Kidney (tissue), 13 donors: ENCODE measurements at regions not wholly inside any gene's neighbourhood (a gene's known extent, or its start where the extent isn't known, plus 50 kb on each side); places are given as distances from the start of the nearest gene placed in this dataset.

ENCODE experiments used
- DNase-seq, 5 donors: peaks; one replicate each; pipeline ENCODE4 v3.0.0-alpha.2; 2013 to 2020
- FAIRE-seq: peaks from 2 replicates; lab custom pipeline; 2012; peaks lifted over from hg19 to GRCh38; lab: Jason Lieb, UNC
- H3K27ac ChIP-seq, 2 donors: one replicate each; pipeline ENCODE4 v1.7.0; 2013; ENCODE audit warnings: low read depth in 2 of 2, low read length in 2 of 2, inconsistent platforms in 1 of 2
- H3K27me3 ChIP-seq: one replicate; pipeline ENCODE4 v1.7.1; 2013; ENCODE audit warnings: low read length, inconsistent platforms; ENCODE audit not compliant: control insufficient read depth, insufficient read depth
- H3K36me3 ChIP-seq, 3 donors: one replicate each; pipeline versions ENCODE4 v1.7.0 to v1.7.1; 2013; ENCODE audit warnings: low read length in 3 of 3, control low read depth in 1 of 3, inconsistent platforms in 1 of 3; ENCODE audit not compliant: insufficient read depth in 3 of 3, control insufficient read depth in 2 of 3
- H3K4me1 ChIP-seq, 3 donors: one replicate each; pipeline versions ENCODE4 v1.7.0 to v1.7.1; 2013; ENCODE audit warnings: low read length in 3 of 3, inconsistent platforms in 1 of 3, low read depth in 1 of 3; ENCODE audit not compliant: control insufficient read depth in 2 of 3, insufficient read depth in 2 of 3
- H3K4me3 ChIP-seq, 3 donors: one replicate each; pipeline versions ENCODE4 v1.7.0 to v1.8.1; 2013; ENCODE audit warnings: low read length in 3 of 3, control low read depth in 1 of 3, inconsistent platforms in 1 of 3
- H3K9ac ChIP-seq, 3 donors: one replicate each; pipeline versions ENCODE4 v1.7.0 to v1.7.1; 2013; ENCODE audit warnings: low read length in 3 of 3, control low read depth in 1 of 3, inconsistent platforms in 1 of 3
- H3K9me3 ChIP-seq, 3 donors: one replicate each; pipeline versions ENCODE4 v1.7.0 to v1.7.1; 2013; ENCODE audit warnings: low read length in 3 of 3, control low read depth in 1 of 3, inconsistent platforms in 1 of 3; ENCODE audit not compliant: control insufficient read depth in 2 of 3, insufficient read depth in 1 of 3
- CTCF ChIP-seq: IDR thresholded peaks from 3 replicates; pipeline ENCODE4 v1.5.1; 2012; ENCODE audit warnings: mild to moderate bottlenecking, moderate library complexity, borderline replicate concordance; ENCODE audit not compliant: insufficient read depth; ENCODE audit errors: extremely low read depth
- intact Hi-C: fragments of 100-400 bp; cut with DNase I; formaldehyde crosslinking; loops from one replicate; pipeline ENCODE4 v1.11.1; 2022
- donor health status: control.
- donor health status: control.
- donor health status: control.
- donor health status: control.
- donor health status: control.
- donor health status: DM: yes; HTN: yes; CAD: no.
- donor health status: Normal renal cell carcinoma (clear cell type).

- H3K9me3 ChIP-seq, result no peaks in the 10 kb centered on the region
- intact Hi-C loops, result no loop called here
- H3K27me3 ChIP-seq, result no peaks in the 10 kb centered on the region
- H3K27ac ChIP-seq, result no peak overlapping the region
- H3K4me1 ChIP-seq, result no peaks in the 10 kb centered on the region
- no peak for TF ChIP-seq CTCF
- H3K4me3 ChIP-seq, result no peak overlapping the region
- no peaks in the 10 kb centered on the region for H3K36me3 ChIP-seq
- H3K9ac ChIP-seq, result no peak overlapping the region
- FAIRE-seq (no peak), DNase-seq (peak in 1 of 5 donors; percentile 31)
These were observed 603.0 kb upstream of the CDH8 start for GRCh38 chr16:62638964-62639870.

GRCh38 chr16:62638324-62638911, 602.2 kb upstream of the CDH8 start:
- H3K27me3 ChIP-seq, result no peaks in the 10 kb centered on the region
- no peak overlapping the region for H3K27ac ChIP-seq
- H3K4me3 ChIP-seq, result no peak overlapping the region
- H3K4me1 ChIP-seq, result no peaks in the 10 kb centered on the region
- TF ChIP-seq CTCF, result no peak
- DNase-seq, result no peak
- no peak for FAIRE-seq
- H3K9ac ChIP-seq, result no peak overlapping the region
- intact Hi-C loops, result no loop called here
- no peaks in the 10 kb centered on the region for H3K36me3 ChIP-seq
- no peaks in the 10 kb centered on the region for H3K9me3 ChIP-seq

- no peaks in the 10 kb centered on the region for H3K36me3 ChIP-seq
- no peak for DNase-seq
- intact Hi-C loops, result no loop called here
- H3K9me3 ChIP-seq, result no peaks in the 10 kb centered on the region
- no peak for TF ChIP-seq CTCF
- no peak overlapping the region for H3K4me3 ChIP-seq
- no peaks in the 10 kb centered on the region for H3K4me1 ChIP-seq
- no peaks in the 10 kb centered on the region for H3K27me3 ChIP-seq
- no peak for FAIRE-seq
- no peak overlapping the region for H3K9ac ChIP-seq
- H3K27ac ChIP-seq, result no peak overlapping the region
These were observed 589.1 kb upstream of the CDH8 start for GRCh38 chr16:62625326-62625725.
